CD4-positive, alpha-beta T cell treated with Interleukin-21 for 1 hour (primary cell): ENCODE measurements at regions not wholly inside any gene's neighbourhood (a gene's known extent, or its start where the extent isn't known, plus 50 kb on each side); places are given as distances from the start of the nearest gene placed in this dataset.

Source experiments
- DNase-seq: peaks from one replicate; pipeline ENCODE4 v3.0.0-alpha.2; 2020

DNA sequence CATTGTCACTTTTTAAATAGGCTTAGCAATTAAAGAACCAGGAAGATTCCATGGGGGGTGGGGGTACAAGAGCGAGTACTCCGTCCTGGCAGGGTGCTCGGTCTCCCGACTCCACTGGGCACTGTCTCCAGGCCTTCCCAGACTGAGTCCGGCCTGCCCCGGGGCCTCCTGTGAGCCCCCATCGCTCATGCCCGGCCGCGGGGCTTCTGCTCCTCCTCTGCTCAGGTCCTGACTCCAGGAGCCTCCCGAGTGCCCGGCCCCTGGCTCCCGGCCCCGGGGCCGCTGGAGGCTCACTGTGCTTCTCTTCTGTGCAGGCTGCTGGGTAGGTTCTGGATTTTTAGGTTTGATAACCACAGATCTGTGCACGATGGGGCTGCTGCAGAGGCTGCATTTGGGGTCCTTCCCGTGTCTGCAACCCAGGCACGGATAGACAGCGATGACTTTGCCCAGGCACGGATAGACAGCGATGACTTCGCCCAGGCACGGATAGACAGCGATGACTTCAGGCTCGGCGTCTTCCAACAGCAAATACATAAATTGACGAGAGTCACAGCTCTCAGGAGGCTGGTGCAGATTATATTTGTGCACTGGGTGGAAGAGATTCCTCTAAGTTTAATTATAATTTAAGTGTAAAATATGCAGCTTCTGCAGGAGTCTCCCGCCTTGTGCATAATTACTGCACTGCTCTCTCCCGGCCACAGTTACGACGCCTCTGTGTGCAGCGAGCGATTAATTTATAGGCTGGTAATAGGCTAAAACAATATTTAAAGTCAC is 74.8 kb upstream of the RXRA start:
- no peak for DNase-seq

- DNase-seq = no peak
These were observed 74.0 kb upstream of the RXRA start for GRCh38 chr9:134252084-134252830.

DNA sequence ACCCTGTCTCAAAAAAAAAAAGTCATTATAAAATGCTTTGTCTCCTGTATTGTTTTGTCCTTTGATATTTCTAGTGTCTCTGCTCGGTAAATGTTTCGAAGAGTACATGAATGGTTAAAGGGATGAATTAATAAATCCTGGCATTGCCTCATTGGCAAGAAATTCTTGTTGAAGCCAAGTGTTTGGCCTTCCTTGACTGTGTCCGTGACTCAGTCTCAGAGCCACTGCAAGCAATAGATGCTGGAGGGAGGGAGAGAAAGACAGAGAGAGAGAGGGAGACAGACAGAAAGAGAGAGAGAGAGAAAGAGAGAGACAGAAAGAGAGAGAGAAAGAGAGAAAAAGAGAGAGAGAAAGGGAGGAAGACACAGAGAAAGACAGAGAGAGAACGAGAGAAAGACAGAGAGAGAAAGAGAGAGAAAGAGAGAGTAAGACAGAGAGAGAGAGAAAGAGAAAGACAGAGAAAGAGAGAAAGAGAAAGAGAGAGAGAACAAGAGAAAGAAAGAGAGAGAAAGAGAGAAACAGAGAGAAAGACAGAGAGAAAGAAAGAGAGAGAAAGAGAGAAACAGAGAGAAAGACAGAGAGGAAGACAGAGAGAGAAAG is 72.5 kb upstream of the RXRA start:
- DNase-seq = no peak

GRCh38 chr9:134258332-134258731 is 67.9 kb upstream of the RXRA start:
- DNase-seq = no peak

DNA sequence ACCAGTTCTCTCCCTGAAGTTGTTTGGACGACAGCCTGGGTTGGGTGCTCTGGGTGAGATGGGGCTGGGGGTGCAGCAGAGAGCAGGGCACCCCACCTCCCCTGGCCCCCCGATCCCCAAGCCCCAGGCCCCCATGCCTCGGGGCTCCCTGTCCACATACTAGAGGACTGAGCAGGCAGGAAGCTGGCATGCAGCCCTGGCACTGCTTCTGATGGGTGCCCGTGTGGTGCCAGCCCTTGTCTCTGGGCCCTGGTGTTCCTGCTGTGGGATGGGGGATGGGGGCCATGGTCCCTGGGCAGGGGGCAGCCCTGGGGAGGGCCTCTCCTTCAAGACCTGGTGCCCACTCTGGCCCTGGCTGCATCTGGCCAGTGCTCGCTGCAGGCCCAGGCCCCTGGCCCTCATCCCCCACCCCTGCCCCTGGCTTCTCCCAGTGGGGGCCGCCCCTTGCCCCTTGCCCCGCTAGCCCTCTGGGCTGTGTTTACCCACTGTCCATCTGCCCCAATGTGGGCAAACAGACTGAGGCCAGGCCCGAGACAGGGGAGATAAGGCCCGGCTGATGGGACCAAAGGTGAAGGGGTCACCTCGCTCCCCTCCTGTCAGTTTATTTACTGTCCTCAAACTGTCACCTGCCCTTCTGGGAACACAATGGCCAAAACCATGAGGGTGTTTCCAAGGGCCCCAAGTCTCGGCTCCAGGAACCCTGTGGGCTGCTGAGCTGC is 67.3 kb upstream of the RXRA start:
- no peak for DNase-seq

GRCh38 chr9:134259708-134260107 is 66.5 kb upstream of the RXRA start:
- no peak for DNase-seq

- no peak for DNase-seq
These were observed 65.5 kb upstream of the RXRA start for GRCh38 chr9:134260801-134261200.

- no peak for DNase-seq
These were observed 64.2 kb upstream of the RXRA start for GRCh38 chr9:134262035-134262434.

DNA sequence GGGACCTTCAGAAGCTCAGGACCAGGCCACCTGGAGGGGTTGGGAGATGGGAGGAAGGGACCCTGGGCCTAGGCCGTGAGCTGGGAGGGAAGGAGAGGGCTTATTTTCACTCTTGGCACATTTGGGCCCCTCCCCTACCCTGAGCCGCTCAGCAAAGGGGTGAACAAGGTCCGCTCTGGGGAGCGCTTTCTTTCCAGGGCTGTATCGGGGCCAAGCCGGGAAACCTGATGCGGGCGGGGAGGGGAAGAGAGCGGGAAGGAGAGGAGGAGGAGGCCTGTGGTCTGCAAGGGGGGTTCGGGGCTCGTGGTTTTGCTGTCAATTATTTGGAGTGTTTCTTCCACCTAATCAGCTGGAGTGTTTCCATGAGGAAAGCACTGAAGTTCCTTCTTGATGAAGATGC is 62.7 kb upstream of the RXRA start:
- DNase-seq = no peak

- DNase-seq = no peak
These were observed 62.1 kb upstream of the RXRA start for GRCh38 chr9:134264169-134264568.

DNA sequence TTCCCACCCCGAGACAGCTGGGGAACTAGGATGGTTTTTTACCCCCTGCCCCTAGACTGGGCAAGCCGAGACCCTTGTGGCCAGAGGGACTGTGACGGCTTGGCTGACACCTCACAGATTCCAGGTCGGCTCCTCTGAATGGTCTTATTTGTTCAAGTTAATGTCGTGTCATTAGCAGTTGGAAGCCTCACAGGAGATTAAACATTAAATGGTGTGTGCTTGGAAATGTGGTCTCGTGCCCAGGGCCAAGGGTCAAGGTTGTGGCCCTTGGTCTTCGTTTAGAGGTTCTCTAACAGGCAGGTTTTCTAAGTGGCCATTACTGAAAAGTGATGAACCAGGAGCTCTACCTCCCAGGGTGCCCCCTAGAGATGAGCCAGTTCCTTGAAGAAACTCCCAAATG is 61.2 kb upstream of the RXRA start:
- DNase-seq = no peak

DNA sequence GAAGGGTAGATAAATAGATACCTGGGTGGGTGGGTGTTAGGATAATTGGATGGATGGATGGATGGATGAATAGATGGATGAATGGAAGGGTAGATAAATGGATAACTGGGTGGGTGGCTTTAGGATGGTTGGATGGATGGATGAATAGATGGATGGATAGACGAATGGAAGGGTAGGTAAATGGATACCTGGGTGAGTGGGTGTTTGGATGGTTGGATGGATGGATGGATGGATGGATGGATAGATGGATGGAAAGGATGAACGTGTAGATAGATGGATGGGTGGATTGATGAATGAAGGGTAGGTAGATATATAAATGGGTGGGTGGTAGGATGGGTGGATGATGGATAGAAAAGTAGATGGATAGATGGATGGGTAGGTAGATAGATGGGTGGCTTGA is 59.8 kb upstream of the RXRA start:
- DNase-seq = no peak

GRCh38 chr9:134267305-134267880 is 58.9 kb upstream of the RXRA start:
- no peak for DNase-seq

DNA sequence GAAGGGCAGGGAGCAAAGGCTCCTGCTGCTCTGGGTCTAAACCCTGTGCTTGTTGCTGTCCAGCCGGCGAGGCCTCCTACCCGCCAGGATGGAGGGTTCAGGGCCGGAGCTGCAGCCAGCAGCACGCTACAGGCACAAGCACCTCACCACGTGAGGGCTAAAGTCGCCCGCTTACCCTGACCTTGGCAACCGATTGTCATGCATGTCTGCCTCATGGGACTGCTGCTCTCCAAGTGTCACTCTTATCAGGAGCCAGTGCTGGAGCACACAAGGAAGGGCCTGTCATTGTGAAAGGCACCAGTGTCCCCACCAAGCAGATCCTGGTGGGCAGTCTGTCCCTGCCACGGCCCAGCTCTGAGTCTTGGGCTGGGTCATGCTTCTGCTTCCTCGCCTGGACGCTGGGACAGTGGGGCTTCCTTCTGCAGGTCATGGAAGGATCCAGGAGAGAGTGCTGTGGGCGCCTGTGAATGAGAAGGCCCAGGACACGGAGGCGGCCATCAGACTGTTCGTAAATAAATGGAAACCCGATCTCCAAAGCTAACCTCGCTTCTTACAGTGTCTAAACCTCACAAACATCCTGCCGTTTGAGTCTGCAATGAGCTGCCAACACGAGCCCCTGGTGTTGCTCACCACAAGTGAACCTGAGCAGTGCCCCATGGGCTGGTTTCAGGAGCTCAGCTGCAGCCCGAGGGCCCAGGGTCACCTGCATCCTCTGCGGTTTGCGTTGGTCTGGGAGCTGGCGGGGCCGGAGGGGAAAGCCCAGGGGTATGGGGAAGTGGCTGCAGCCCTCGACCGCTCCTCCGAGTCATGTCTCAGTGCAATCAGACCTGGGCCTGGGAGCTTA is 58.2 kb upstream of the RXRA start:
- peak; percentile 5 for DNase-seq

DNA sequence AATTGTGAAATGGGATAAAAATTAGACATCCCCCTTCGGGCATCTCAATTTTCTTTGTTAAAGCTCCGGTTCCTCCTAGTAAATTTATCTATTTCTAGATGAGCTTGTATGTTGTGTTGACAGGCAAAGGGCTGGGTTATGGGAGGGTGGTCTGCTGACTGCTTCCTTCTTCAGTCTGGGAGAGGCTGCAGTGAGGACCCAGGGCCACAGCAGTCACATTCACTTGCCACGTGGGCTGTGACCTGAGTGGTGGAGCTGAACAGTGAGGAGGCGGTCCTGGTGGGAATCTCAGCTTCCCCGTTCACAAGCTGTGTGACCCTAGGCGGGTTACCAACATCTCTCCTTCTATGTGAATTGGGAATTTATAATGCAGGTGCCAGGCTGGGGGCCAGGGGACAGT is 57.5 kb upstream of the RXRA start:
- no peak for DNase-seq

GRCh38 chr9:134271338-134272301 is 54.6 kb upstream of the RXRA start:
- no peak for DNase-seq

- DNase-seq = no peak
These were observed 53.8 kb upstream of the RXRA start for GRCh38 chr9:134272302-134273023.

- no peak for DNase-seq
These were observed 52.6 kb upstream of the RXRA start for GRCh38 chr9:134273647-134274046.

DNA sequence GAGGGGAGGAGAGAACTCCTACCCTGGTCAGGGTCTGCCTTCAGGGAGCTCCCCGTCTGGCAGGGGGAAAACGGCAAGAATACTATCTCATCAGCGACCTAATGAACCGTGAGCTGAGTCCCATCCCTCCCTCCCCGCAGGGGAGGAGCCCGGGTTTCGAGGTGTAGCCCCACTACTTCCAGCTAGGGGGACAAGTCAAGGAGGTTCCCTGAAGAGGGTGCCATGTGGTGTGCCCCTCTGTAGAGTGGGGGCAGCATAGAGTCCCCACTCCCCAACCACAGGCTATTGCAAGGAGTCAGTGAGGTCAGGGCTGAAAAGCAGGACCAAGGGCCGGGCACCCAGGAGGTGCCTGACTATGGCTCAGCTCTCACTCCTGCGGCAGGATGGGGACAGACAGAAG is 50.9 kb upstream of the RXRA start:
- DNase-seq = no peak
